WTC11 (cell line): ENCODE measurements at regions not wholly inside any gene's neighbourhood (a gene's known extent, or its start where the extent isn't known, plus 50 kb on each side); places are given as distances from the start of the nearest gene placed in this dataset.

Experiments
- AR ChIP-seq: fragments of 250-450 bp; sonication (Bioruptor Pico); IDR thresholded peaks from 2 replicates; pipeline ENCODE4 v1.9.0; 2021; ENCODE audit warnings: mild to moderate bottlenecking
- CTCF ChIP-seq: fragments of 200-600 bp; IDR thresholded peaks from 2 replicates; pipeline ENCODE4 v1.8.0; 2022; ENCODE audit warnings: antibody characterized with exemption
- JAZF1 ChIP-seq: fragments of 250-450 bp; sonication (Bioruptor Pico); IDR thresholded peaks from 2 replicates; pipeline ENCODE4 v1.9.0; 2021; ENCODE audit warnings: moderate library complexity, mild to moderate bottlenecking, inconsistent platforms
- TEAD1 ChIP-seq: sonication (generic); formaldehyde crosslinking; IDR thresholded peaks from 2 replicates; pipeline ENCODE4 v1.8.0; 2022; ENCODE audit warnings: mild to moderate bottlenecking, missing genetic modification reagents

GRCh38 chr15:38202361-38202760, 50.3 kb upstream of the SPRED1 start (continued):
- TF ChIP-seq AR (CRISPR knock-in tag) (no peak), TEAD1 (no peak), CTCF (no peak), JAZF1 (CRISPR knock-in tag) (no peak)
